ENCODE measurements at regions not wholly inside any gene's neighbourhood (a gene's known extent, or its start where the extent isn't known, plus 50 kb on each side); places are given as distances from the start of the nearest gene placed in this dataset.

DNA sequence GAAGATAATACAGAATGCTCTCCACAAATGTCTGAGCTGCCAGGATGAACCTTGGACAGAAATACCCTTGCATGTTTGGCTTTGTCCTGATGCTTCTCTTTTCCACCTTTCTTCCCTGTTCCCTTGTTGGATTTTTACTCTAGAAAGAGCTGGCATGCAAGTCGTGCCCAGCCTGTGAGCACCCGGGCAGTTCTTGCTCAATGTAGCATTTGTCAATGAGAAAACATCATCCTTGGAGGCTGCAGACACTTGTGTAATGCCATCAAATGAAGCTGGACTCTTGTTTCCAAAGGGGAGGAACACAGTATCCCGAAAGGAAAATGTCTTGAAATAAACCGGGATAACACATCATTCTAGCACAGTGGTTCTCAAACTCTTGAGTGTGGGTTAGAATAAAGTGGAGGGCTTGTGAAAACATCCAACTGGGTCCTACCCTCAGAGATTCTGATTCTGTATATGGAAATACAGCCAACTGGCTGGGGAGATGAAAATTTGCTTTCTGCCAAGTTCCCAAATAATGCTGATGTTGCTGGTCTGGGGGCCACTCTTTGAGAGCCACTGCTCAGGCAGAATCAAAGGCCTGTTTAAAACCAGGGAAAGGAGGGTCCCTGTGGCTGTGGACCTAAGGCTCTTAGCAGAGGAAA lies 237.2 kb downstream of the SPATA18 start:
- DNase-seq = no peak

- no peak for DNase-seq
Observed at GRCh38 chr4:52290466-52290865, 239.4 kb downstream of the SPATA18 start.

DNA sequence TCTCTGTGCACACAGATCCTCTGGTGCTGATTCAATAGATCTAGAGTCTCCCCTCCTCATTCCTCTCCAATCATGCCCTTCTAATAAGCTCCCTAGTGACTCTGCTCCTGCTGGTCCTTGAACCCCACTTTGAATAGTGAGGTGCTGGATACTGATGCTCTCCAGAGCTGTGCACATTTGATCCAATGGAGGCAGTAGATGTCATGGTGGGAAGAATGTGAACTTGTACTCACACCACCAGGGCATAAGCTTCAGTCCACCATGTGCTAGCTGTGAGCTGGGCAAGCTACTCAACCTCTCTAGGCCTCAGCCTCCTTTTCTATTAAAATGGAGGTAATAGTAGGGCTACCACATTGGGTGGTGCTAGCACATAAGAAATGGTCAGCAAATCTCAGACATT lies 241.1 kb downstream of the SPATA18 start:
- DNase-seq = no peak

DNA sequence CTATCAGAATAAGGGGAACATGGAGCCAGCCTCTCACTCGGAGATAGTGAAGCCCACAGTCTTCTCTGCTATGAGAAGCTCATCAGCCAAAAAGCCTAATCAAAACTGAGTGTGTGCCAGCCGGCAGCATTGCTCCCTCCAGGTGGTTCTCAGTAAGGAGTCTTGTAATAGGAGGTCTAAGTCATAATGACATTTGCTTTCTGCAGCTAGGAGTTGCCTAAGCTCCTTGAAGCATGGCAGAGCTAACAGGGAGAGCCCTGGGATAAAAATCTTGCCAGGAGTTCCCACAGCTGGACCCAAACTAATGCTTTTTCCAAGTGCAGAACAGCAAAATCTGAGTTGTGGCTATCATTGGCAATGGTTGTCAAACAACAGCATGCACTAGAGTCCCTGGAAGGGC lies 245.2 kb downstream of the SPATA18 start:
- no peak for DNase-seq

DNA sequence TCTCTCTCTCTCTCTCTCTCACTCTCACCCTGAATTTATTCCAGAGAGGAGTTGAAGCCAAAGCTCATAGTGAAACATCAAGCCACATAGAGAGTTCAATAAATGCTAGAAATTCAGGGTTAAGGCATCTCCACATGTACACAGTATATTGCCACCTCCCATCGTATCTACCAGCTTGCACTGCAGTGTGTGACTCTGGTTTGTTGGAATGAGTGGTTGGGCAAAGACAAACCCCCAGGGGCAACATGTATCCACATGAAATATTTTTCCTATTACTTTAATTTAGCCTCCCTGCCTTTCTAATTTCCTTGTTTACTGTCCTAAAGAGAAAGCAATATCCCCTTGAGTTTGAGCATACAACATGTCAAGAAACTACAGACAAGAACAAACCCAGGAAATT lies 247.3 kb downstream of the SPATA18 start:
- DNase-seq = peak; percentile 5

GRCh38 chr4:52299120-52299519 lies 248.0 kb downstream of the SPATA18 start:
- DNase-seq = peak; percentile 3

- DNase-seq = no peak
Observed at GRCh38 chr4:52311464-52312125, 260.5 kb downstream of the SPATA18 start.

DNA sequence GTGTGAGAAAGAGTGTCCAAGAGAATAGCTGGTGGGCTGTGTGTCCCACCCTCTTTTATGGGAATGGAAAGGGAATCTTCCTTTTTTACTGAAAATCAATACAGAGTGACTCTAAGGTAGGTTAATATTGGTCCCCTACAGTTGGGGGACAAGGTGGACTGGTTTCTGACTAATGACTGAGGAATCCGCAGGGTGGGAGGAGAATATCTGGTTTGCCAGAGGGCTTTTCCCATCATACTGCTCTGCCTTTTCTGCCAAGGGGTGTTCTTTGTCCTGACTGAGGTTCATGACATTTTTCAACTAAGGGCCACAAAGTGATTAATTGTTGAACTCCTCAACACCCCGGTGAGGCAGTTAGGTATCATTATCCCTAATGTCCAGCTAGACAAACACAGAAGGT lies 261.6 kb downstream of the SPATA18 start:
- no peak for DNase-seq

DNA sequence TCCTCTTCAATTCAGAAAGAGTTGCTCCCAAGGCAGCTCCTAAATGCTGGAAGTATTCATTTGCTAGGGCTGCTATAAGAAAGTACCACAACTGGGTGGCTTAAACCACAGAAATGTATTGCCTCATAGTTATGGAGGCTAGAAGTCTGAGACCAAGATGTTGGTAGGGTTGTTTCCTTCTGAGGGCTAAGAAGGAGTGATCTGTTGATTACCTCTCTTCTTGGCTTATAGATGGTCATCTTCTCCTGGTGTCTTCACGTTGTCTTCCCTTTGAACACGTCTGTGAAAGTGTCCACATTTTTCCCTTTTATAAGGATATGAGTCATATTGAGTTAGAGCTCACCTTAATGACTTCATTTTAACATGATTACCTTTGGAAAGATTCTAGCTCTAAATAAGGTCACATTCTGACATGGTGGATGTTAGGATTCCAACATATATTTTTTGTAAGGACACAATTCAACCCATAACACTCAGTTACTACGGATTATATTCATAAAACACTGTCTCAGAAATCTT lies 266.3 kb downstream of the SPATA18 start:
- DNase-seq = no peak

- DNase-seq = no peak
Observed at GRCh38 chr4:52317981-52318380, 266.9 kb downstream of the SPATA18 start.

DNA sequence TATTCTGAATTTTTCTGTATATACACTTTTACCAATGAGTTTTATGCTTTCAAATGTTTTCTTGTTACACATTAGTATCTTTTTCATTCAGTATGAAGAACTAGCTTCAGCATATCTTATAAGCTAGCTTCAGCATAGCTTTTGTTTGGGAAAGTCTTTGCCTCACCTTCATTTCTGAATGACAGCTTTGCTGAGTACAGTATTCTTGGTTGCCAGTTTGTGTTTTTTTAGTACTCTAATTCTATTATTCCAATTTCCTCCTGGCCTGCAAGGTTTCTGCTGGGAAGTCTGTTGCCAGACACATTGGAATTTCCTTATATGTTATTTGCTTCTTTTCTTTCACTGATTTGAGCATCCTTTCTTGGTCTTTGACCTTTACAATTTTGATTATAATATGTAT lies 278.8 kb downstream of the SPATA18 start:
- DNase-seq = no peak

DNA sequence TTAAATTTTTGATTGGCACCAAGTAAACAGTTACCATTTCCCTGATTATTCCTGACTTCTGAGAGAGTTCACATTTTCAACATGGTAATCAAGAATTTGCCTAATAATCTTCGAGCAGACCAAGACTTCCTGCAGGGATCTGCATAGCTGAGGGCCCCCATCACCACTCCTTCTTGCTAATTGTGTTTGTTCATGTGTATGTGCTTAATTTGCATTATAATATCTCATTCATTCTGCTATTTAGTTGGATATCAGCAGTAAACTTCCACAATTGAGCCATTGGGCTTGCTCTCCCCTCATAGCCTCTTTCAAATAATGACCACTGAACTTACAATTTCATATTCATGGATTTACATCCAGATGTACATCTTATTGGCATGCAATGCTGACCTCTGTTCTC lies 292.5 kb downstream of the SPATA18 start:
- no peak for DNase-seq

- no peak for DNase-seq
Observed at GRCh38 chr4:52350926-52351325, 299.8 kb downstream of the SPATA18 start.

DNA sequence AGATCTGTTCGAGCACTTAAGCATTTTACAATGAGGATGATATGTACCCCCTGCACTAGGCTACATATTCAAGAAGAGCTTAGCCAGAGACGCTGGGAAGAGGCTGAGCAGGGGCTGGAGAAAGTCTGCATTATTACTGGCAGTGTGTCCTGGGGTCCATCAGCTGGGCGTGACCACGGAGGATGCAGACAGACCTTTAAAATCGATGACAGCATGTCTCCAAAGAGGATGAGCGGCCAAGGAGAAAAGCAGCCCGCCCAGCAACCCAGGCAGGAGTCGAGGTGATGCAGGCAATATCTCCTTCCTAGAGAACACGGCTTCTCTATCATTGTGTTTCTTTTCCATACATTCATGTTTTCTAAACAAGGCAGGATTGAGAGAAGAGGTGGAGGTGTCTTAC lies 300.7 kb downstream of the USP46 start:
- DNase-seq = no peak

DNA sequence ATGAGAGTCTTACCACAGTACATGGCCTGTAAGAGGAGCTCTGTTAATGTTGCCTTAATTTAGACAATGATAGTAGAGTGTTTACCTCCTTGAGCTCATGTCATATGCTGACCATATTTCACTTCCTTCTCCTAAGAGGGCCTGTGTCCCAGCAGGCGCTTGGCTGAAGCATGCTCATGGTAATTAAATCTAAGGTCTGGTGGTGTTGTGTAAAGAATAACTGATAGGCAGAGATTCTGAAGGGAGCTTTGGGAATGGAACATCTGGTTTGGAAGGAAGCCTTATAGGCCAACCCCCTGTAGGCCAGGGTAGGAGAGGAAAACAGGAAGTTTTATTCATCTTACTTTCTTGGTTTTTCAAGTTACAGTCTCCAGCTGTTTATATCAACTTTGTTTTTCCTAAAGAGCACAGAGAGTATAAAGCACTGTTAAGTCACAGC lies 300.2 kb downstream of the USP46 start:
- no peak for DNase-seq

- DNase-seq = no peak
Observed at GRCh38 chr4:52366191-52366590, 292.9 kb downstream of the USP46 start.

GRCh38 chr4:52366621-52367020 lies 292.5 kb downstream of the USP46 start:
- no peak for DNase-seq

- DNase-seq = no peak
Observed at GRCh38 chr4:52367282-52367830, 291.7 kb downstream of the USP46 start.

GRCh38 chr4:52368895-52369294 lies 290.2 kb downstream of the USP46 start:
- no peak for DNase-seq

GRCh38 chr4:52369649-52370048 lies 289.5 kb downstream of the USP46 start:
- no peak for DNase-seq

DNA sequence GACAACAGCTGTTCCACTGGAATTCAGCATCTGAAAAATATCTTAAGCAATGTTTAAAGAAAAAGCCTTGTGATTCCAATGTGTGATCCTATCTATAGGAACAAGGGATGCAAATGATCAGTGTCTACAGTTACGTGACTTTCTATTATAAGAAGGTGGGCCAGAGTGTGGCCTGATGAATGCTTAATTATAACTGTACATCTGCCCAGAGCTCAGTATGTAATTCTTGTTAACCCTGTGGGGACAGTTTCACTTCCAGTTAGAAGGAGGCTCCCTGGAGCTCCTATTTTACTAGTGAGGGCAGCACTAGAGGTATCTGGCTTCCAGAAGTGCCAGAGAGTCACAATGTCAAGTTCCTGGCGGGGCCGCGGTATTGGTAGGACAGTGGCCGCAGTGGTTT lies 288.5 kb downstream of the USP46 start:
- DNase-seq = no peak

DNA sequence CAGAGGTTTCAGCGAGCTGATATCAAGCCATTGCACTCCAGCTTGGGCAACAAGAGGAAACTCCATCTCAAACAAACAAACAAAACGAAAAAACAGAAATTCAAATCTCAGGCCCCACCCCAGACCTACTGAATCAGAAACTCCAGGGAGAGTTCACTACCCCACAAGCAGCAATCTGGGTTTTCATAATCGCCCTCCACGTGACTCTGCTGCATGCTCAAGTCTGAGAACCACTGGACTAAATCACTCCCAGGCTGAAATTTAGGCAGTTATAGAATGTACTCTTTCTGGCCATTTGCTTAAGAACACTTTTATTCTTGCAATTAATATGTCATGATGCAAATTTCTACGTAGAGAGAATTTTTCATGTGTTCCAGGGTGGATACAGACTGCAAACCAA lies 287.3 kb downstream of the USP46 start:
- no peak for DNase-seq

GRCh38 chr4:52372269-52372668 lies 286.8 kb downstream of the USP46 start:
- no peak for DNase-seq

DNA sequence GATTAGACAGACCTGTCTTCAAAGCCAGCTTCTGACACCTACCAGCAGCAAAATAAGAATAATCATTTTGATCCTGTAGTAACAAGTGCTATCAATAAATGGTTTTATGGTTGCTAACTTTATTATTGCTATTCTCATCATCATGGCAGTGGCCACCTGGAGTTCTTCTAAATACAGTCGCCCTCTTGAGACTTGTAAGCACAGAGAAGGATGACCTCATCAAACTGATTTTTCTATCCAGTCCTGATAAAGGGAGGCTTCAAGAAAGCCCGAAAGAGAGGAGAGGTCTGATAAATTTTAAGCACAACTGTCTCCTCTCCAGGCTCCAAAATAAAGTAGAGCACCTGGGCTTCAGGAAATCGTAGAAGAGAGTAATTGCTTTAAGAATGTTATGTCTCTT lies 286.4 kb downstream of the USP46 start:
- no peak for DNase-seq
